IMR-90 (cell line): ENCODE measurements at regions not wholly inside any gene's neighbourhood (a gene's known extent, or its start where the extent isn't known, plus 50 kb on each side); places are given as distances from the start of the nearest gene placed in this dataset.

ENCODE experiments used
- ATAC-seq: fragments of 200-7000 bp; cut with Tn5 transposase; 2 replicates; pipeline ENCODE4 v1.9.1; 2020; ENCODE audit warnings: low read depth, mild to moderate bottlenecking, moderate library complexity
- BruUV-seq: library from RNA; stranded (reverse); fragments of 400-500 nt; replicated peaks from 2 replicates; lab custom pipeline; 2021; lab: Mats Ljungman, UMichigan
- CTCF ChIA-PET: fragments of 300-600 bp; formaldehyde crosslinking; extraction: SDS; loops from one replicate; lab custom pipeline; 2021; ENCODE audit warnings: antibody characterized with exemption; lab: Yijun Ruan, JAX
- POLR2A ChIA-PET: fragments of 300-600 bp; sonication (Branson Sonifier 250); formaldehyde crosslinking; loops from one replicate; lab custom pipeline; 2022; ENCODE audit warnings: antibody characterized with exemption; ENCODE audit not compliant: unreplicated experiment; lab: Charles Lee
- DNase-seq: peaks from one replicate; pipeline ENCODE4 v3.0.0; 2013
- H2AFZ ChIP-seq: replicated peaks from 2 replicates; pipeline ENCODE3; 2013; ENCODE audit warnings: low read length, mild to moderate bottlenecking; ENCODE audit not compliant: poor library complexity
- H2AK5ac ChIP-seq: 2 replicates; pipeline ENCODE4 v1.6.1; 2013; ENCODE audit warnings: low read depth, low read length, inconsistent platforms
- H2AK9ac ChIP-seq: replicated peaks from 2 replicates; pipeline ENCODE3; 2013; ENCODE audit warnings: mild to moderate bottlenecking, low read depth, low read length, moderate library complexity; ENCODE audit not compliant: poor library complexity
- H2BK120ac ChIP-seq: 2 replicates; pipeline ENCODE4 v1.6.1; 2013; ENCODE audit warnings: low read depth, low read length, inconsistent platforms
- H2BK15ac ChIP-seq: 3 replicates; pipeline ENCODE4 v1.6.1; 2013; ENCODE audit warnings: low read depth, low read length, inconsistent platforms
- H2BK20ac ChIP-seq: 2 replicates; pipeline ENCODE4 v1.6.1; 2013; ENCODE audit warnings: low read depth, mild to moderate bottlenecking, inconsistent platforms, low read length, moderate library complexity
- H2BK5ac ChIP-seq: 2 replicates; pipeline ENCODE4 v1.6.1; 2013; ENCODE audit warnings: mild to moderate bottlenecking, low read depth, low read length, inconsistent platforms; ENCODE audit not compliant: poor library complexity, severe bottlenecking
- H3K14ac ChIP-seq: replicated peaks from 2 replicates; pipeline ENCODE4 v1.6.1; 2013; ENCODE audit warnings: low read depth, low read length, inconsistent platforms
- H3K18ac ChIP-seq: 2 replicates; pipeline ENCODE4 v1.6.1; 2013; ENCODE audit warnings: low read depth, low read length, control low read depth
- H3K23ac ChIP-seq: 2 replicates; pipeline ENCODE4 v1.6.1; 2013; ENCODE audit warnings: low read depth, low read length, inconsistent platforms
- H3K27ac ChIP-seq: 2 replicates; pipeline ENCODE4 v1.5.1; 2013; ENCODE audit warnings: mild to moderate bottlenecking, control low read depth, low read length; ENCODE audit not compliant: insufficient read depth
- H3K27me3 ChIP-seq: 2 replicates; pipeline ENCODE4 v1.6.1; 2013; ENCODE audit warnings: low read length; ENCODE audit not compliant: control insufficient read depth, insufficient read depth
- H3K36me3 ChIP-seq: 2 replicates; pipeline ENCODE4 v1.6.1; 2013; ENCODE audit warnings: low read length, mixed read lengths; ENCODE audit not compliant: control insufficient read depth, insufficient read depth
- H3K4ac ChIP-seq: 2 replicates; pipeline ENCODE4 v1.6.1; 2013; ENCODE audit warnings: low read depth, low read length, inconsistent platforms
- H3K4me1 ChIP-seq: 2 replicates; pipeline ENCODE4 v1.6.1; 2013; ENCODE audit warnings: low read length, mixed read lengths; ENCODE audit not compliant: control insufficient read depth, insufficient read depth
- H3K4me2 ChIP-seq: 2 replicates; pipeline ENCODE4 v1.6.1; 2013; ENCODE audit warnings: low read depth, mild to moderate bottlenecking, control low read depth, low read length, moderate library complexity
- H3K4me3 ChIP-seq: 2 replicates; pipeline ENCODE4 v1.5.1; 2013; ENCODE audit warnings: low read depth, mild to moderate bottlenecking, control low read depth, low read length, moderate library complexity; ENCODE audit not compliant: insufficient read depth
- H3K56ac ChIP-seq: 2 replicates; pipeline ENCODE4 v1.6.1; 2013; ENCODE audit warnings: low read length, inconsistent platforms; ENCODE audit not compliant: insufficient read depth; ENCODE audit errors: extremely low read depth
- H3K79me1 ChIP-seq, 2 experiments: 2 replicates each; pipeline ENCODE4 v1.6.1; 2013; ENCODE audit warnings: low read length in 2 of 2, inconsistent platforms in 1 of 2, low read depth in 1 of 2
- H3K9ac ChIP-seq: 2 replicates; pipeline ENCODE4 v1.6.1; 2013; ENCODE audit warnings: low read depth, low read length, control low read depth
- H3K9me1 ChIP-seq: 2 replicates; pipeline ENCODE4 v1.6.1; 2013; ENCODE audit warnings: low read length, inconsistent platforms; ENCODE audit not compliant: insufficient read depth
- H3K9me3 ChIP-seq: 2 replicates; pipeline ENCODE4 v1.6.1; 2013; ENCODE audit warnings: low read length; ENCODE audit not compliant: control insufficient read depth, insufficient read depth
- H4K20me1 ChIP-seq: 2 replicates; pipeline ENCODE4 v1.6.1; 2013; ENCODE audit warnings: low read length, inconsistent platforms; ENCODE audit not compliant: insufficient read depth
- H4K5ac ChIP-seq: 2 replicates; pipeline ENCODE4 v1.6.1; 2013; ENCODE audit warnings: mild to moderate bottlenecking, low read depth, low read length, control low read depth
- H4K8ac ChIP-seq, 2 experiments: 2 replicates each; pipeline ENCODE4 v1.6.1; 2013; ENCODE audit warnings: low read depth in 2 of 2, low read length in 2 of 2, control low read depth in 1 of 2, inconsistent platforms in 1 of 2
- H4K91ac ChIP-seq: 2 replicates; pipeline ENCODE4 v1.6.1; 2013; ENCODE audit warnings: low read depth, low read length, inconsistent platforms; ENCODE audit not compliant: insufficient read depth
- BHLHE40 ChIP-seq: fragments of 150-350 bp; IDR thresholded peaks from 2 replicates; pipeline ENCODE4 v1.6.1; 2016; ENCODE audit warnings: mild to moderate bottlenecking, low read depth, low read length
- CEBPB ChIP-seq: IDR thresholded peaks from 2 replicates; pipeline ENCODE4 v1.6.1; 2012; ENCODE audit warnings: low read depth, low read length, improper control_type of control experiment
- MAFK ChIP-seq: IDR thresholded peaks from 2 replicates; pipeline ENCODE4 v1.6.1; 2012; ENCODE audit warnings: low read depth, low read length, improper control_type of control experiment
- WGBS, 2 experiments: methylation state at CpG; one replicate each; pipeline versions ENCODE4 v1.1.5 to v1.1.7; 2013; ENCODE audit warnings: missing lambda C conversion rate in 2 of 2; ENCODE audit not compliant: insufficient read length in 1 of 2; ENCODE audit errors: extremely low coverage in 2 of 2; 5-methylcytosine and 5-hydroxymethylcytosine counted together
- dilution Hi-C: fragments of 300-500 bp; cut with HindIII; formaldehyde crosslinking; loops from one replicate; pipeline ENCODE4 v1.14.3; 2018; ENCODE audit warnings: low sequenced_read_pairs; ENCODE audit not compliant: unreplicated experiment
- in situ Hi-C: fragments of 300-500 bp; cut with MboI; formaldehyde crosslinking; loops from 3 replicates; pipeline ENCODE4 v1.14.3; 2019; ENCODE audit warnings: low sequenced_read_pairs, inconsistent platforms, mixed read lengths
- intact Hi-C: fragments of 100-400 bp; cut with micrococcal nuclease; formaldehyde crosslinking; loops from 2 replicates; pipeline ENCODE4 v1.10.0; 2022

GRCh38 chr9:19720377-19720776, 68.5 kb downstream of the SLC24A2 start:
- POLR2A ChIA-PET: no interaction called here
- peak; percentile 39 for DNase-seq
- Histone ChIP-seq H3K4me1 (no peaks in the 10 kb centered on the region), H3K14ac (no peak overlapping the region), H4K91ac (no peak overlapping the region), H3K23ac (no peak overlapping the region), H3K9me1 (no peaks in the 10 kb centered on the region), H3K18ac (no peak overlapping the region), H3K9me3 (no peaks in the 10 kb centered on the region), H2BK5ac (no peak overlapping the region), H3K9ac (no peak overlapping the region), H3K27ac (no peak overlapping the region), H2BK20ac (no peak overlapping the region), H3K4me2 (no peak overlapping the region), H2BK120ac (no peak overlapping the region), H3K27me3 (no peaks in the 10 kb centered on the region), H3K79me1 (no peaks in the 10 kb centered on the region), H3K4ac (no peak overlapping the region), H4K8ac (no peak overlapping the region), H3K36me3 (no peaks in the 10 kb centered on the region), H3K4me3 (no peak overlapping the region), H2AFZ (no peak overlapping the region), H4K5ac (no peak overlapping the region), H2AK5ac (no peak overlapping the region), H3K56ac (no peak overlapping the region), H4K20me1 (no peaks in the 10 kb centered on the region), H2AK9ac (no peak overlapping the region), H2BK15ac (no peak overlapping the region)
- no CpG with 5 or more reads among the region's 3 CpGs for WGBS, 2 experiments
- TF ChIP-seq CEBPB (no peak), BHLHE40 (no peak), MAFK (no peak)
- dilution Hi-C loops (no loop called here), in situ Hi-C loops (no loop called here), intact Hi-C loops (no loop called here)
- BruUV-seq: no TSS peak
- CTCF ChIA-PET: no interaction called here
- ATAC-seq: peak; percentile 70
